HEK293 (cell line): ENCODE measurements at regions not wholly inside any gene's neighbourhood (a gene's known extent, or its start where the extent isn't known, plus 50 kb on each side); places are given as distances from the start of the nearest gene placed in this dataset.

Source experiments
- CTCF ChIA-PET: fragments of 350-600 bp; formaldehyde crosslinking; extraction: SDS; loops from one replicate; lab custom pipeline; 2021; ENCODE audit warnings: antibody characterized with exemption; lab: Yijun Ruan, JAX
- POLR2A ChIA-PET: fragments of 300-600 bp; formaldehyde crosslinking; extraction: SDS; loops from one replicate; lab custom pipeline; 2020; ENCODE audit warnings: antibody characterized with exemption, inconsistent platforms; lab: Yijun Ruan, JAX
- H3K27ac ChIP-seq: fragments of 200-500 bp; sonication (Bioruptor generic); 2 replicates; pipeline ENCODE4 v1.5.1; 2014; ENCODE audit warnings: low read depth, low read length, control low read depth, inconsistent platforms; ENCODE audit errors: extremely low read depth
- H3K36me3 ChIP-seq, 2 experiments: fragments of 200-500 bp in 1 of 2; sonication (Bioruptor generic) in 1 of 2; 1 replicate in 1 of 2; 2 replicates in 1 of 2; pipeline ENCODE4 v1.5.1; 2014 to 2017; ENCODE audit warnings: inconsistent platforms in 2 of 2, low read length in 2 of 2; ENCODE audit not compliant: control insufficient read depth in 2 of 2, insufficient read depth in 1 of 2
- H3K4me1 ChIP-seq: fragments of 200-500 bp; sonication (Bioruptor generic); 2 replicates; pipeline ENCODE4 v1.5.1; 2014; ENCODE audit warnings: mild to moderate bottlenecking, low read length, inconsistent platforms; ENCODE audit not compliant: control insufficient read depth, insufficient read depth
- H3K4me3 ChIP-seq: 2 replicates; pipeline ENCODE4 v1.5.1; 2011; ENCODE audit warnings: low read depth, mild to moderate bottlenecking, control low read depth, low read length, moderate library complexity
- H3K9me3 ChIP-seq: fragments of 200-500 bp; sonication (Bioruptor generic); 2 replicates; pipeline ENCODE4 v1.5.1; 2014; ENCODE audit warnings: low read depth, low read length, inconsistent platforms; ENCODE audit not compliant: control insufficient read depth, insufficient read depth
- PRDM10 ChIP-seq: fragments of 450-650 bp; formaldehyde crosslinking; IDR thresholded peaks from 2 replicates; pipeline ENCODE4 v1.5.1; 2016; ENCODE audit warnings: missing biosample characterization, missing genetic modification characterization
- REPIN1 ChIP-seq: fragments of 450-650 bp; formaldehyde crosslinking; IDR thresholded peaks from 2 replicates; pipeline ENCODE4 v1.5.1; 2017; ENCODE audit warnings: missing biosample characterization, missing genetic modification characterization, low read depth
- SALL2 ChIP-seq: fragments of 450-650 bp; formaldehyde crosslinking; IDR thresholded peaks from 2 replicates; pipeline ENCODE4 v1.5.0; 2017; ENCODE audit warnings: missing biosample characterization, mild to moderate bottlenecking, missing genetic modification characterization, borderline replicate concordance
- YY1 ChIP-seq: fragments of 450-650 bp; formaldehyde crosslinking; IDR thresholded peaks from 2 replicates; pipeline ENCODE4 v1.5.1; 2018; ENCODE audit warnings: missing biosample characterization, missing genetic modification characterization
- ZBTB17 ChIP-seq: fragments of 450-650 bp; formaldehyde crosslinking; IDR thresholded peaks from 2 replicates; pipeline ENCODE4 v1.5.1; 2016; ENCODE audit warnings: missing biosample characterization, missing genetic modification characterization
- ZFP37 ChIP-seq: fragments of 450-650 bp; formaldehyde crosslinking; IDR thresholded peaks from 2 replicates; pipeline ENCODE4 v1.5.1; 2016; ENCODE audit warnings: missing biosample characterization, missing genetic modification characterization
- ZFP41 ChIP-seq: fragments of 450-650 bp; formaldehyde crosslinking; IDR thresholded peaks from 2 replicates; pipeline ENCODE4 v1.5.1; 2016; ENCODE audit warnings: missing biosample characterization, missing genetic modification characterization, borderline replicate concordance
- ZNF112 ChIP-seq: fragments of 450-650 bp; formaldehyde crosslinking; IDR thresholded peaks from 2 replicates; pipeline ENCODE4 v1.5.0; 2017; ENCODE audit warnings: missing biosample characterization, missing genetic modification characterization
- ZNF133 ChIP-seq: fragments of 450-650 bp; formaldehyde crosslinking; IDR thresholded peaks from 2 replicates; pipeline ENCODE4 v1.5.1; 2016; ENCODE audit warnings: missing biosample characterization, missing genetic modification characterization
- ZNF175 ChIP-seq: fragments of 450-650 bp; formaldehyde crosslinking; IDR thresholded peaks from 2 replicates; pipeline ENCODE4 v1.5.1; 2016; ENCODE audit warnings: missing biosample characterization, missing genetic modification characterization
- ZNF214 ChIP-seq: fragments of 450-650 bp; formaldehyde crosslinking; IDR thresholded peaks from 2 replicates; pipeline ENCODE4 v1.5.1; 2017; ENCODE audit warnings: missing biosample characterization, mild to moderate bottlenecking, missing genetic modification characterization, borderline replicate concordance
- ZNF266 ChIP-seq: fragments of 450-650 bp; formaldehyde crosslinking; IDR thresholded peaks from 2 replicates; pipeline ENCODE4 v1.5.1; 2016; ENCODE audit warnings: missing biosample characterization, missing genetic modification characterization, low read depth
- ZNF280D ChIP-seq: fragments of 450-650 bp; formaldehyde crosslinking; IDR thresholded peaks from 2 replicates; pipeline ENCODE4 v1.5.1; 2016; ENCODE audit warnings: missing biosample characterization, missing genetic modification characterization
- ZNF610 ChIP-seq: fragments of 450-650 bp; formaldehyde crosslinking; IDR thresholded peaks from 2 replicates; pipeline ENCODE4 v1.5.1; 2016; ENCODE audit warnings: missing biosample characterization, missing genetic modification characterization, borderline replicate concordance
- ZNF623 ChIP-seq: fragments of 450-650 bp; formaldehyde crosslinking; IDR thresholded peaks from 2 replicates; pipeline ENCODE4 v1.5.1; 2016; ENCODE audit warnings: missing biosample characterization, missing genetic modification characterization
- ZNF664 ChIP-seq: fragments of 450-650 bp; formaldehyde crosslinking; IDR thresholded peaks from 2 replicates; pipeline ENCODE4 v1.5.1; 2016; ENCODE audit warnings: missing biosample characterization, missing genetic modification characterization
- ZNF677 ChIP-seq: fragments of 450-650 bp; IDR thresholded peaks from 2 replicates; pipeline ENCODE4 v1.5.0; 2018; ENCODE audit warnings: missing biosample characterization, mild to moderate bottlenecking, missing genetic modification characterization, moderate library complexity
- ZXDB ChIP-seq: fragments of 450-650 bp; formaldehyde crosslinking; IDR thresholded peaks from 2 replicates; pipeline ENCODE4 v1.5.1; 2016; ENCODE audit warnings: missing biosample characterization, missing genetic modification characterization
- TF ChIP-seq, protein P1 (sequence below): fragments of 450-650 bp; formaldehyde crosslinking; IDR thresholded peaks from 2 replicates; pipeline ENCODE4 v1.5.1; 2017; ENCODE audit warnings: missing biosample characterization, missing genetic modification characterization
- TF ChIP-seq, protein P2 (sequence below): fragments of 450-650 bp; formaldehyde crosslinking; IDR thresholded peaks from 2 replicates; pipeline ENCODE4 v1.5.1; 2016; ENCODE audit warnings: missing biosample characterization, missing genetic modification characterization

- ChIA-PET POLR2A (no interaction called here), CTCF (interaction anchor here (1.5 to 2.0 kb wide), 2 partner anchors 12 to 91 kb away, joined by 4 to 8 read pairs; no protein-coding TSS in a partner anchor)
- H3K4me3 ChIP-seq = no peak overlapping the region
- TF ChIP-seq REPIN1 (tag by site-specific recombination) (no peak), YY1 (tag by site-specific recombination) (no peak), ZNF677 (tag by site-specific recombination) (no peak), ZFP41 (tag by site-specific recombination) (no peak), ZNF133 (tag by site-specific recombination) (no peak), ZBTB17 (tag by site-specific recombination) (no peak), SALL2 (tag by site-specific recombination) (no peak), PRDM10 (tag by site-specific recombination) (no peak), ZNF214 (tag by site-specific recombination) (no peak), ZNF610 (tag by site-specific recombination) (no peak), ZNF175 (tag by site-specific recombination) (no peak), ZNF664 (tag by site-specific recombination) (no peak), ZNF280D (tag by site-specific recombination) (no peak), ZNF266 (tag by site-specific recombination) (no peak), ZXDB (no peak), ZFP37 (tag by site-specific recombination) (no peak), ZNF112 (tag by site-specific recombination) (no peak), ZNF623 (tag by site-specific recombination) (no peak)
- TF ChIP-seq, protein P1, sequence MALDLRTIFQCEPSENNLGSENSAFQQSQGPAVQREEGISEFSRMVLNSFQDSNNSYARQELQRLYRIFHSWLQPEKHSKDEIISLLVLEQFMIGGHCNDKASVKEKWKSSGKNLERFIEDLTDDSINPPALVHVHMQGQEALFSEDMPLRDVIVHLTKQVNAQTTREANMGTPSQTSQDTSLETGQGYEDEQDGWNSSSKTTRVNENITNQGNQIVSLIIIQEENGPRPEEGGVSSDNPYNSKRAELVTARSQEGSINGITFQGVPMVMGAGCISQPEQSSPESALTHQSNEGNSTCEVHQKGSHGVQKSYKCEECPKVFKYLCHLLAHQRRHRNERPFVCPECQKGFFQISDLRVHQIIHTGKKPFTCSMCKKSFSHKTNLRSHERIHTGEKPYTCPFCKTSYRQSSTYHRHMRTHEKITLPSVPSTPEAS (tag by site-specific recombination) = no peak
- TF ChIP-seq, protein P2, sequence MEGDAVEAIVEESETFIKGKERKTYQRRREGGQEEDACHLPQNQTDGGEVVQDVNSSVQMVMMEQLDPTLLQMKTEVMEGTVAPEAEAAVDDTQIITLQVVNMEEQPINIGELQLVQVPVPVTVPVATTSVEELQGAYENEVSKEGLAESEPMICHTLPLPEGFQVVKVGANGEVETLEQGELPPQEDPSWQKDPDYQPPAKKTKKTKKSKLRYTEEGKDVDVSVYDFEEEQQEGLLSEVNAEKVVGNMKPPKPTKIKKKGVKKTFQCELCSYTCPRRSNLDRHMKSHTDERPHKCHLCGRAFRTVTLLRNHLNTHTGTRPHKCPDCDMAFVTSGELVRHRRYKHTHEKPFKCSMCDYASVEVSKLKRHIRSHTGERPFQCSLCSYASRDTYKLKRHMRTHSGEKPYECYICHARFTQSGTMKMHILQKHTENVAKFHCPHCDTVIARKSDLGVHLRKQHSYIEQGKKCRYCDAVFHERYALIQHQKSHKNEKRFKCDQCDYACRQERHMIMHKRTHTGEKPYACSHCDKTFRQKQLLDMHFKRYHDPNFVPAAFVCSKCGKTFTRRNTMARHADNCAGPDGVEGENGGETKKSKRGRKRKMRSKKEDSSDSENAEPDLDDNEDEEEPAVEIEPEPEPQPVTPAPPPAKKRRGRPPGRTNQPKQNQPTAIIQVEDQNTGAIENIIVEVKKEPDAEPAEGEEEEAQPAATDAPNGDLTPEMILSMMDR = no peak
- H3K4me1 ChIP-seq = no peaks in the 10 kb centered on the region
- H3K27ac ChIP-seq = no peak overlapping the region
- no peaks in the 10 kb centered on the region for H3K9me3 ChIP-seq
- no peaks in the 10 kb centered on the region for H3K36me3 ChIP-seq
Observed at GRCh38 chr1:25113086-25113485, 119.2 kb downstream of the SYF2 start.
